K562 (cell line): ENCODE measurements at regions not wholly inside any gene's neighbourhood (a gene's known extent, or its start where the extent isn't known, plus 50 kb on each side); places are given as distances from the start of the nearest gene placed in this dataset.

Experiments
- ATAC-seq: fragments of 200-7000 bp; cut with Tn5 transposase; 3 replicates; pipeline ENCODE4 v1.9.1; 2020; ENCODE audit warnings: moderate library complexity
- BruUV-seq: library from RNA; stranded (reverse); fragments of 400-500 nt; replicated peaks from 2 replicates; lab custom pipeline; 2021; lab: Mats Ljungman, UMichigan
- CTCF ChIA-PET: fragments of 300-600 bp; formaldehyde crosslinking; extraction: SDS; loops from one replicate; lab custom pipeline; 2021; ENCODE audit warnings: low intra/inter-chr PET ratio; lab: Yijun Ruan, JAX
- POLR2A ChIA-PET: fragments of 300-600, 350-650 bp; sonication (Branson Sonifier 250); formaldehyde crosslinking; extraction: SDS; loops from one replicate; lab custom pipeline; 2021; ENCODE audit warnings: antibody characterized with exemption, inconsistent platforms; lab: Yijun Ruan, JAX
- DNase-seq, 4 experiments: peaks; one replicate each; pipeline versions ENCODE4 v3.0.0 to v3.0.0-alpha.2; 2011 to 2018; ENCODE audit warnings: low spot score in 3 of 4, mixed read lengths in 3 of 4; ENCODE audit errors: extremely low read depth in 1 of 4
- FAIRE-seq: peaks from 2 replicates; lab custom pipeline; 2011; peaks lifted over from hg19 to GRCh38; lab: Jason Lieb, UNC
- H2AFZ ChIP-seq: 2 replicates; pipeline ENCODE4 v1.6.0; 2011; ENCODE audit warnings: low read depth, low read length, control low read depth, inconsistent platforms
- H3K27ac ChIP-seq: fragments of 200-600 bp; 3 replicates; pipeline ENCODE4 v1.8.0; 2011; ENCODE audit warnings: low read depth, mild to moderate bottlenecking, control low read depth, inconsistent platforms, low read length, moderate library complexity, mixed read lengths; ENCODE audit errors: extremely low read depth
- H3K27me3 ChIP-seq, 2 experiments: fragments of 300-600 bp in 1 of 2; 2 replicates in 1 of 2; 3 replicates in 1 of 2; pipeline versions ENCODE4 v1.6.0 to v1.8.0; 2011; ENCODE audit warnings: inconsistent platforms in 2 of 2, low read length in 2 of 2, mild to moderate bottlenecking in 1 of 2, mixed read lengths in 1 of 2, moderate library complexity in 1 of 2; ENCODE audit not compliant: control insufficient read depth in 2 of 2, insufficient read depth in 2 of 2
- H3K36me3 ChIP-seq: fragments of 300-600 bp; 3 replicates; pipeline ENCODE4 v1.8.0; 2011; ENCODE audit warnings: mild to moderate bottlenecking, low read length, inconsistent platforms; ENCODE audit not compliant: control insufficient read depth, insufficient read depth
- H3K4me1 ChIP-seq, 2 experiments: fragments of 200-600 bp in 1 of 2; replicated peaks in 1 of 2; 2 replicates in 1 of 2; 3 replicates in 1 of 2; pipeline versions ENCODE4 v1.5.1 to v1.8.0; 2011; ENCODE audit warnings: inconsistent platforms in 2 of 2, low read length in 2 of 2, mild to moderate bottlenecking in 1 of 2, mixed read lengths in 1 of 2, moderate library complexity in 1 of 2; ENCODE audit not compliant: control insufficient read depth in 2 of 2, insufficient read depth in 2 of 2
- H3K4me2 ChIP-seq: 2 replicates; pipeline ENCODE4 v1.6.1; 2011; ENCODE audit warnings: low read length, control low read depth, inconsistent platforms, mixed read lengths; ENCODE audit not compliant: insufficient read depth
- H3K4me3 ChIP-seq: fragments of 200-600 bp; sonication (generic), shearing (Covaris generic); 2 replicates; pipeline ENCODE4 v1.5.1; 2016; ENCODE audit warnings: control low read depth, inconsistent platforms
- H3K79me2 ChIP-seq: fragments of 200-600 bp; 3 replicates; pipeline ENCODE4 v1.8.0; 2011; ENCODE audit warnings: low read length, inconsistent platforms; ENCODE audit not compliant: control insufficient read depth, insufficient read depth
- H3K9ac ChIP-seq, 2 experiments: 2 replicates each; pipeline versions ENCODE4 v1.6.0 to v1.6.1; 2011; ENCODE audit warnings: low read depth in 2 of 2, low read length in 2 of 2, control low read depth in 1 of 2, inconsistent platforms in 1 of 2, mild to moderate bottlenecking in 1 of 2, mixed read lengths in 1 of 2; ENCODE audit not compliant: insufficient read depth in 1 of 2
- H3K9me1 ChIP-seq: one replicate; pipeline ENCODE4 v1.6.0; 2011; ENCODE audit warnings: inconsistent platforms, mild to moderate bottlenecking, low read length, moderate library complexity; ENCODE audit not compliant: control insufficient read depth, insufficient read depth
- H3K9me3 ChIP-seq: replicated peaks from 2 replicates; pipeline ENCODE4 v1.5.1; 2011; ENCODE audit warnings: low read depth, low read length, inconsistent platforms; ENCODE audit not compliant: control insufficient read depth, insufficient read depth
- H4K20me1 ChIP-seq: replicated peaks from 2 replicates; pipeline ENCODE4 v1.6.1; 2011; ENCODE audit warnings: low read length, inconsistent platforms, mixed read lengths; ENCODE audit not compliant: control insufficient read depth, insufficient read depth
- ATF7 ChIP-seq: fragments of 450-650 bp; IDR thresholded peaks from 2 replicates; pipeline ENCODE4 v1.7.1; 2014; ENCODE audit warnings: mild to moderate bottlenecking, moderate library complexity
- BDP1 ChIP-seq: IDR thresholded peaks from 3 replicates; pipeline ENCODE4 v1.6.1; 2011; ENCODE audit not compliant: insufficient read length, insufficient read depth
- BMI1 ChIP-seq: fragments of 150-350 bp; IDR thresholded peaks from 2 replicates; pipeline ENCODE4 v1.6.1; 2014; ENCODE audit warnings: low read length
- CBX3 ChIP-seq, 2 experiments: IDR thresholded peaks; 1 replicate in 1 of 2; 2 replicates in 1 of 2; pipeline ENCODE4 v1.6.1; 2012; ENCODE audit warnings: inconsistent platforms in 2 of 2, low read length in 2 of 2, borderline replicate concordance in 1 of 2, control low read depth in 1 of 2
- CBX5 ChIP-seq: IDR thresholded peaks from 2 replicates; pipeline ENCODE4 v1.6.1; 2014; ENCODE audit warnings: low read depth, borderline replicate concordance
- CREB3 ChIP-seq: fragments of 450-650 bp; conservative IDR thresholded peaks from 2 replicates; pipeline ENCODE4 v1.6.1; 2016; ENCODE audit warnings: missing genetic modification characterization, low read depth, mild to moderate bottlenecking, missing compliant biosample characterization, moderate library complexity
- MAZ ChIP-seq, 2 experiments: fragments of 450-650 bp in 1 of 2; sonication (generic) in 1 of 2; formaldehyde crosslinking; IDR thresholded peaks in 1 of 2; conservative IDR thresholded peaks in 1 of 2; 2 replicates each; pipeline versions ENCODE4 v1.4.0 to v1.5.0; 2020; ENCODE audit warnings: mild to moderate bottlenecking in 1 of 2, missing genetic modification reagents in 1 of 2
- NCOA6 ChIP-seq: fragments of 450-650 bp; IDR thresholded peaks from 2 replicates; pipeline ENCODE4 v1.6.1; 2017; ENCODE audit warnings: mild to moderate bottlenecking
- NR2F6 ChIP-seq: fragments of 450-650 bp; formaldehyde crosslinking; IDR thresholded peaks from 2 replicates; pipeline ENCODE4 v1.4.0; 2020; ENCODE audit warnings: mild to moderate bottlenecking
- POLR2B ChIP-seq: fragments of 450-650 bp; IDR thresholded peaks from 2 replicates; pipeline ENCODE4 v1.6.1; 2018; ENCODE audit warnings: low read depth; ENCODE audit not compliant: partially characterized antibody
- POLR2H ChIP-seq: IDR thresholded peaks from 2 replicates; pipeline ENCODE4 v1.6.1; 2016; ENCODE audit warnings: missing genetic modification characterization, low read depth, mild to moderate bottlenecking, control low read depth, missing compliant biosample characterization, moderate library complexity
- TRIM28 ChIP-seq: fragments of 450-650 bp; IDR thresholded peaks from 2 replicates; pipeline ENCODE4 v1.6.1; 2017
- ZNF12 ChIP-seq: sonication (generic); formaldehyde crosslinking; IDR thresholded peaks from 2 replicates; pipeline ENCODE4 v1.4.0; 2020; ENCODE audit warnings: mild to moderate bottlenecking, missing genetic modification reagents
- ZNF23 ChIP-seq: fragments of 250-450 bp; sonication (Bioruptor Pico); IDR thresholded peaks from 2 replicates; pipeline ENCODE4 v1.4.0; 2020; ENCODE audit warnings: mild to moderate bottlenecking
- ZNF324 ChIP-seq: fragments of 250-450 bp; sonication (Bioruptor Pico); IDR thresholded peaks from 2 replicates; pipeline ENCODE4 v1.4.0; 2020; ENCODE audit warnings: mild to moderate bottlenecking
- ZNF436 ChIP-seq: fragments of 250-450, 450-650 bp; sonication (Bioruptor Pico); formaldehyde crosslinking; IDR thresholded peaks from 2 replicates; pipeline ENCODE4 v1.7.0; 2020; ENCODE audit warnings: mild to moderate bottlenecking
- ZNF507 ChIP-seq: conservative IDR thresholded peaks from 2 replicates; pipeline ENCODE4 v1.6.1; 2017; ENCODE audit warnings: missing genetic modification characterization, missing compliant biosample characterization
- ZNF79 ChIP-seq: fragments of 250-450 bp; sonication (Bioruptor Pico); IDR thresholded peaks from 2 replicates; pipeline ENCODE4 v1.4.0; 2020; ENCODE audit warnings: low read depth, mild to moderate bottlenecking, moderate library complexity
- ZSCAN32 ChIP-seq: fragments of 450-650 bp; formaldehyde crosslinking; IDR thresholded peaks from 2 replicates; pipeline ENCODE4 v1.4.0; 2020; ENCODE audit warnings: mild to moderate bottlenecking, moderate library complexity
- WGBS: fragments of 100-300 bp; shearing (Covaris generic); methylation state at CpG from one replicate; pipeline ENCODE4 v1.1.6; 2016; ENCODE audit warnings: low coverage, mixed read lengths; ENCODE audit not compliant: insufficient coverage; ENCODE audit errors: missing lambda C conversion rate; 5-methylcytosine and 5-hydroxymethylcytosine counted together
- in situ Hi-C: fragments of 300-500 bp; cut with MboI; formaldehyde crosslinking; loops from 4 replicates; pipeline ENCODE4 v1.15.0; 2018; ENCODE audit warnings: inconsistent platforms, mixed read lengths
- intact Hi-C: fragments of 100-400 bp; cut with micrococcal nuclease; formaldehyde crosslinking; loops from 2 replicates; pipeline ENCODE4 v1.14.2; 2022
- TF ChIP-seq, protein P1 (sequence below): fragments of 450-650 bp; IDR thresholded peaks from 2 replicates; pipeline ENCODE4 v1.6.1; 2018; ENCODE audit warnings: mild to moderate bottlenecking, low read depth; ENCODE audit not compliant: partially characterized antibody
- TF ChIP-seq, protein P2 (sequence below): fragments of 250-450 bp; sonication (Bioruptor Pico); IDR thresholded peaks from 2 replicates; pipeline ENCODE4 v1.5.0; 2021
- TF ChIP-seq, protein P3 (sequence below): fragments of 250-450 bp; sonication (Bioruptor Pico); IDR thresholded peaks from 2 replicates; pipeline ENCODE4 v1.5.0; 2021

- POLR2A ChIA-PET = interaction anchor here (0.7 kb wide), 1 partner anchor 47 kb away, joined by 4 read pairs; no protein-coding TSS in a partner anchor
- CTCF ChIA-PET = no interaction called here
- in situ Hi-C loops (no loop called here), intact Hi-C loops (no loop called here)
- Histone ChIP-seq H2AFZ (no peak overlapping the region), H3K9me3 (no peaks in the 10 kb centered on the region), H3K36me3 (no peaks in the 10 kb centered on the region), H3K27ac (no peak overlapping the region), H3K9me1 (no peaks in the 10 kb centered on the region), H3K9ac (no peak overlapping the region), H3K4me3 (no peak overlapping the region), H3K79me2 (no peaks in the 10 kb centered on the region), H3K4me2 (no peak overlapping the region), H4K20me1 (no peaks in the 10 kb centered on the region), H3K4me1 (no peaks in the 10 kb centered on the region), H3K27me3 (no peaks in the 10 kb centered on the region)
- WGBS = 6% methylated on average over 2 of the region's 2 CpGs
- FAIRE-seq (no peak), ATAC-seq (no peak), DNase-seq (no peak)
- no TSS peak for BruUV-seq
- TF ChIP-seq MAZ (CRISPR knock-in tag; conservative IDR thresholded peaks at IDR 0.05 in 1 of 2, IDR thresholded peaks at IDR 0.05 in 1 of 2) (no peak), BDP1 (no peak), TRIM28 (peak; percentile 91), ZNF436 (no peak), ZSCAN32 (CRISPR knock-in tag) (no peak), ZNF79 (CRISPR knock-in tag) (no peak), CBX3 (IDR thresholded peaks at IDR 0.05; ENCODE audit: borderline replicate concordance in 1 of 2, low read length in 2 of 2) (peak in 1 of 2 experiments; percentile 69; a peak in 1 of 3 replicates), POLR2H (no peak), CREB3 (no peak), ZNF23 (no peak), NCOA6 (no peak), ZNF507 (tag) (no peak), NR2F6 (CRISPR knock-in tag) (no peak), CBX5 (peak; percentile 63; the same call in 1 of the 2 replicates), BMI1 (no peak), ZNF324 (CRISPR knock-in tag) (no peak), ZNF12 (CRISPR knock-in tag) (no peak), POLR2B (no peak), ATF7 (no peak)
- TF ChIP-seq, protein P1, sequence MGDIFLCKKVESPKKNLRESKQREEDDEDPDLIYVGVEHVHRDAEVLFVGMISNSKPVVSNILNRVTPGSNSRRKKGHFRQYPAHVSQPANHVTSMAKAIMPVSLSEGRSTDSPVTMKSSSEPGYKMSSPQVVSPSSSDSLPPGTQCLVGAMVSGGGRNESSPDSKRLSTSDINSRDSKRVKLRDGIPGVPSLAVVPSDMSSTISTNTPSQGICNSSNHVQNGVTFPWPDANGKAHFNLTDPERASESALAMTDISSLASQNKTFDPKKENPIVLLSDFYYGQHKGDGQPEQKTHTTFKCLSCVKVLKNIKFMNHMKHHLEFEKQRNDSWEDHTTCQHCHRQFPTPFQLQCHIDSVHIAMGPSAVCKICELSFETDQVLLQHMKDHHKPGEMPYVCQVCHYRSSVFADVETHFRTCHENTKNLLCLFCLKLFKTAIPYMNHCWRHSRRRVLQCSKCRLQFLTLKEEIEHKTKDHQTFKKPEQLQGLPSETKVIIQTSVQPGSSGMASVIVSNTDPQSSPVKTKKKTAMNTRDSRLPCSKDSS = peak; percentile 74
- TF ChIP-seq, protein P2, sequence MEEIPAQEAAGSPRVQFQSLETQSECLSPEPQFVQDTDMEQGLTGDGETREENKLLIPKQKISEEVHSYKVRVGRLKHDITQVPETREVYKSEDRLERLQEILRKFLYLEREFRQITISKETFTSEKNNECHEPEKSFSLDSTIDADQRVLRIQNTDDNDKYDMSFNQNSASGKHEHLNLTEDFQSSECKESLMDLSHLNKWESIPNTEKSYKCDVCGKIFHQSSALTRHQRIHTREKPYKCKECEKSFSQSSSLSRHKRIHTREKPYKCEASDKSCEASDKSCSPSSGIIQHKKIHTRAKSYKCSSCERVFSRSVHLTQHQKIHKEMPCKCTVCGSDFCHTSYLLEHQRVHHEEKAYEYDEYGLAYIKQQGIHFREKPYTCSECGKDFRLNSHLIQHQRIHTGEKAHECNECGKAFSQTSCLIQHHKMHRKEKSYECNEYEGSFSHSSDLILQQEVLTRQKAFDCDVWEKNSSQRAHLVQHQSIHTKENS = no peak
- TF ChIP-seq, protein P3, sequence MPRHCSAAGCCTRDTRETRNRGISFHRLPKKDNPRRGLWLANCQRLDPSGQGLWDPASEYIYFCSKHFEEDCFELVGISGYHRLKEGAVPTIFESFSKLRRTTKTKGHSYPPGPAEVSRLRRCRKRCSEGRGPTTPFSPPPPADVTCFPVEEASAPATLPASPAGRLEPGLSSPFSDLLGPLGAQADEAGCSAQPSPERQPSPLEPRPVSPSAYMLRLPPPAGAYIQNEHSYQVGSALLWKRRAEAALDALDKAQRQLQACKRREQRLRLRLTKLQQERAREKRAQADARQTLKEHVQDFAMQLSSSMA = no peak
Observed at GRCh38 chr1:51025374-51025773, 55.3 kb downstream of the CDKN2C start.
